ENCODE measurements at regions not wholly inside any gene's neighbourhood (a gene's known extent, or its start where the extent isn't known, plus 50 kb on each side); places are given as distances from the start of the nearest gene placed in this dataset.

- TF ChIP-seq ESRRA (IDR thresholded peaks at IDR 0.05; ENCODE audit: borderline replicate concordance, low read depth) = no peak
- TF ChIP-seq ZHX1 (conservative IDR thresholded peaks at IDR 0.05; ENCODE audit: low read length) = no peak
- TF ChIP-seq TBL1XR1 (IDR thresholded peaks at IDR 0.05; ENCODE audit: low read length in 2 of 2) = no peak
- no peak for TF ChIP-seq CBX1 (IDR thresholded peaks at IDR 0.05; ENCODE audit: low read depth)
- no peak for TF ChIP-seq E2F1 (CRISPR knock-in tag; IDR thresholded peaks at IDR 0.05)
Measured at GRCh38 chrX:34555481-34555880, 101.6 kb downstream of the TMEM47 start (continued).

- no peaks in the 10 kb centered on the region for H3K79me2 ChIP-seq (ENCODE audit: control insufficient read depth, insufficient read depth, low read length)
- intact Hi-C loops (cut with micrococcal nuclease) = no loop called here
- H3K27ac ChIP-seq (ENCODE audit: extremely low read depth, low read depth, low read length) = no peak overlapping the region
- WGBS (ENCODE audit: insufficient coverage, low coverage, missing lambda C conversion rate) = 0% methylated on average over 4 of the region's 4 CpGs
- no peaks in the 10 kb centered on the region for H3K27me3 ChIP-seq (ENCODE audit: control insufficient read depth in 2 of 2, insufficient read depth in 2 of 2, low read length in 2 of 2)
- H4K20me1 ChIP-seq (replicated peaks; ENCODE audit: control insufficient read depth, insufficient read depth, low read length) = no peaks in the 10 kb centered on the region
- H3K36me3 ChIP-seq (ENCODE audit: control insufficient read depth, insufficient read depth, low read length) = no peaks in the 10 kb centered on the region
- no TSS peak for BruUV-seq (replicated peaks)
- no peak for DNase-seq (ENCODE audit: extremely low read depth in 1 of 4, low spot score in 3 of 4)
- no peak overlapping the region for H3K4me2 ChIP-seq (ENCODE audit: insufficient read depth, low read length)
- no peak overlapping the region for H3K4me3 ChIP-seq
- H2AFZ ChIP-seq (ENCODE audit: low read depth, low read length) = no peak overlapping the region
- ChIA-PET CTCF (ENCODE audit: low intra/inter-chr PET ratio) (no interaction called here), POLR2A (no interaction called here)
- FAIRE-seq = no peak
- H3K9me1 ChIP-seq (ENCODE audit: control insufficient read depth, insufficient read depth, low read length) = no peaks in the 10 kb centered on the region
- no peak for ATAC-seq
- no peak overlapping the region for H3K9ac ChIP-seq (ENCODE audit: insufficient read depth in 1 of 2, low read depth in 2 of 2, low read length in 2 of 2)
- no peaks in the 10 kb centered on the region for H3K9me3 ChIP-seq (replicated peaks; ENCODE audit: control insufficient read depth, insufficient read depth, low read depth, low read length)
- H3K4me1 ChIP-seq (replicated peaks in 1 of 2; ENCODE audit: control insufficient read depth in 2 of 2, insufficient read depth in 2 of 2, low read length in 2 of 2) = no peaks in the 10 kb centered on the region
- in situ Hi-C loops (cut with MboI) = no loop called here
- TF ChIP-seq ELK1 (CRISPR knock-in tag; IDR thresholded peaks at IDR 0.05) (no peak), ERF (CRISPR knock-in tag; IDR thresholded peaks at IDR 0.05) (no peak), ARID3B (CRISPR knock-in tag; IDR thresholded peaks at IDR 0.05; ENCODE audit: borderline replicate concordance) (no peak), ATF3 (IDR thresholded peaks at IDR 0.05) (no peak), ATF3 (CRISPR knock-in tag; conservative IDR thresholded peaks at IDR 0.05) (no peak), ZFP30 (CRISPR knock-in tag; IDR thresholded peaks at IDR 0.05; ENCODE audit: borderline replicate concordance) (no peak), PYGO2 (tag; IDR thresholded peaks at IDR 0.05) (no peak), NR0B1 (IDR thresholded peaks at IDR 0.05; ENCODE audit: partially characterized antibody) (no peak)
Measured at GRCh38 chrX:34546366-34546765, 110.7 kb downstream of the TMEM47 start.

Measured in K562 (cell line).